Right renal cortex interstitium (tissue), 3 donors: ENCODE measurements at regions not wholly inside any gene's neighbourhood (a gene's known extent, or its start where the extent isn't known, plus 50 kb on each side); places are given as distances from the start of the nearest gene placed in this dataset.
"Not testable (repeated sequence)": the region's sequence is repeated elsewhere in the genome, so short reads cannot be mapped to it uniquely, and the experiment has no call there.

Source experiments
- DNase-seq, 3 donors: peaks; one replicate each; pipeline ENCODE4 v3.0.0-alpha.2; 2013; ENCODE audit warnings: low read depth in 3 of 3, low spot score in 2 of 3

GRCh38 chr1:234785922-234786321 is 175.9 kb upstream of the IRF2BP2 start:
- not testable (repeated sequence) for DNase-seq

GRCh38 chr1:234785471-234785919 is 175.5 kb upstream of the IRF2BP2 start:
- DNase-seq, result not testable (repeated sequence)

GRCh38 chr1:234784108-234784507 is 174.1 kb upstream of the IRF2BP2 start:
- DNase-seq, result not testable (repeated sequence)

- no peak for DNase-seq
These were observed 172.8 kb upstream of the IRF2BP2 start for GRCh38 chr1:234782791-234783190.

- DNase-seq, result no peak
These were observed 172.2 kb upstream of the IRF2BP2 start for GRCh38 chr1:234782105-234782751.

GRCh38 chr1:234781241-234782065 is 171.5 kb upstream of the IRF2BP2 start:
- DNase-seq, result no peak

- DNase-seq, result no peak
These were observed 170.7 kb upstream of the IRF2BP2 start for GRCh38 chr1:234780531-234781162.

- no peak for DNase-seq
These were observed 170.1 kb upstream of the IRF2BP2 start for GRCh38 chr1:234780112-234780511.

GRCh38 chr1:234779600-234779999 is 169.6 kb upstream of the IRF2BP2 start:
- not testable (repeated sequence) for DNase-seq

- DNase-seq, result no peak
These were observed 169.2 kb upstream of the IRF2BP2 start for GRCh38 chr1:234779160-234779538.

- DNase-seq, result no peak
These were observed 168.5 kb upstream of the IRF2BP2 start for GRCh38 chr1:234778221-234779159.

- DNase-seq, result no peak
These were observed 167.9 kb upstream of the IRF2BP2 start for GRCh38 chr1:234777856-234778220.

- DNase-seq, result no peak
These were observed 167.2 kb upstream of the IRF2BP2 start for GRCh38 chr1:234776876-234777855.

GRCh38 chr1:234776256-234776875 is 166.4 kb upstream of the IRF2BP2 start:
- no peak for DNase-seq

GRCh38 chr1:234775477-234776246 is 165.7 kb upstream of the IRF2BP2 start:
- DNase-seq, result no peak

- no peak for DNase-seq
These were observed 165.0 kb upstream of the IRF2BP2 start for GRCh38 chr1:234774971-234775370.

GRCh38 chr1:234773936-234774677 is 164.1 kb upstream of the IRF2BP2 start:
- no peak for DNase-seq
